H1 (cell line): ENCODE measurements at regions not wholly inside any gene's neighbourhood (a gene's known extent, or its start where the extent isn't known, plus 50 kb on each side); places are given as distances from the start of the nearest gene placed in this dataset.

ENCODE experiments used
- CTCF ChIA-PET: fragments of 300-600 bp; sonication (Branson Sonifier 250); formaldehyde crosslinking; loops from one replicate; lab custom pipeline; 2021; ENCODE audit not compliant: partially characterized antibody; lab: Charles Lee
- POLR2A ChIA-PET: fragments of 300-600 bp; sonication (Branson Sonifier 250); formaldehyde crosslinking; loops from one replicate; lab custom pipeline; 2021; ENCODE audit warnings: inconsistent platforms; ENCODE audit not compliant: partially characterized antibody; lab: Charles Lee
- DNase-seq, 2 experiments: peaks; one replicate each; pipeline versions ENCODE4 v3.0.0 to v3.0.0-alpha.2; 2010 to 2022; ENCODE audit warnings: low spot score in 2 of 2, low read depth in 1 of 2, mixed read lengths in 1 of 2
- FAIRE-seq: peaks from 2 replicates; lab custom pipeline; 2011; peaks lifted over from hg19 to GRCh38; lab: Jason Lieb, UNC
- H2AFZ ChIP-seq: 2 replicates; pipeline ENCODE4 v1.8.1; 2012; ENCODE audit warnings: low read length, inconsistent platforms
- H2AK5ac ChIP-seq: 2 replicates; pipeline ENCODE4 v1.6.1; 2013; ENCODE audit warnings: low read depth, low read length
- H2BK120ac ChIP-seq: replicated peaks from 2 replicates; pipeline ENCODE3; 2013; ENCODE audit warnings: low read depth, low read length, inconsistent platforms
- H2BK12ac ChIP-seq: 2 replicates; pipeline ENCODE4 v1.6.1; 2013; ENCODE audit warnings: low read depth, low read length
- H2BK15ac ChIP-seq: 2 replicates; pipeline ENCODE4 v1.6.1; 2013; ENCODE audit warnings: low read length
- H2BK20ac ChIP-seq: 2 replicates; pipeline ENCODE4 v1.6.1; 2013; ENCODE audit warnings: low read length
- H2BK5ac ChIP-seq: 2 replicates; pipeline ENCODE4 v1.6.1; 2013; ENCODE audit warnings: low read depth, low read length
- H3K14ac ChIP-seq: 2 replicates; pipeline ENCODE4 v1.6.1; 2013; ENCODE audit warnings: inconsistent platforms; ENCODE audit not compliant: insufficient read length
- H3K18ac ChIP-seq: 2 replicates; pipeline ENCODE4 v1.6.1; 2013; ENCODE audit warnings: low read length; ENCODE audit errors: extremely low read depth
- H3K23ac ChIP-seq: 2 replicates; pipeline ENCODE4 v1.6.1; 2013; ENCODE audit warnings: inconsistent platforms; ENCODE audit not compliant: insufficient read length
- H3K23me2 ChIP-seq: 2 replicates; pipeline ENCODE4 v1.6.1; 2013; ENCODE audit warnings: low read depth, low read length
- H3K27ac ChIP-seq: 2 replicates; pipeline ENCODE4 v1.6.1; 2011; ENCODE audit warnings: low read depth, low read length, inconsistent platforms
- H3K27me3 ChIP-seq, 4 experiments: replicated peaks in 1 of 4; 1 replicate in 1 of 4; 2 replicates in 3 of 4; pipeline versions ENCODE4 v1.6.1 to v1.8.1; 2011 to 2013; ENCODE audit warnings: low read length in 3 of 4, mild to moderate bottlenecking in 3 of 4, inconsistent platforms in 2 of 4, mixed read lengths in 2 of 4, moderate library complexity in 1 of 4; ENCODE audit not compliant: control insufficient read depth in 3 of 4, insufficient read depth in 3 of 4; ENCODE audit errors: extremely low read depth in 1 of 4
- H3K36me3 ChIP-seq, 4 experiments: 2 replicates each; pipeline versions ENCODE4 v1.6.1 to v1.8.1; 2011 to 2013; ENCODE audit warnings: mild to moderate bottlenecking in 4 of 4, low read length in 3 of 4, moderate library complexity in 2 of 4, control low read depth in 1 of 4, inconsistent platforms in 1 of 4; ENCODE audit not compliant: insufficient read depth in 4 of 4, control insufficient read depth in 2 of 4
- H3K4ac ChIP-seq: replicated peaks from 2 replicates; pipeline ENCODE3; 2013; ENCODE audit warnings: low read length, low read depth, mixed read lengths, inconsistent platforms; ENCODE audit not compliant: insufficient read length
- H3K4me1 ChIP-seq, 4 experiments: replicated peaks in 1 of 4; 1 replicate in 1 of 4; 2 replicates in 3 of 4; pipeline versions ENCODE4 v1.6.1 to v1.8.1; 2011 to 2013; ENCODE audit warnings: low read length in 3 of 4, inconsistent platforms in 2 of 4, mixed read lengths in 1 of 4; ENCODE audit not compliant: insufficient read depth in 4 of 4, control insufficient read depth in 3 of 4
- H3K4me2 ChIP-seq, 2 experiments: 2 replicates each; pipeline versions ENCODE4 v1.6.1 to v1.8.1; 2011 to 2013; ENCODE audit warnings: low read depth in 2 of 2, low read length in 2 of 2, control low read depth in 1 of 2, inconsistent platforms in 1 of 2, mild to moderate bottlenecking in 1 of 2; ENCODE audit not compliant: insufficient read depth in 1 of 2
- H3K4me3 ChIP-seq, 4 experiments: fragments of 200-600, 300-600 bp in 1 of 4; sonication (generic), shearing (Covaris generic), sonication (Bioruptor Twin) in 1 of 4; 2 replicates each; pipeline versions ENCODE4 v1.5.1 to v1.8.1; 2011 to 2016; ENCODE audit warnings: low read length in 4 of 4, low read depth in 3 of 4, control low read depth in 2 of 4, inconsistent platforms in 2 of 4, mild to moderate bottlenecking in 2 of 4, mixed read lengths in 1 of 4, moderate library complexity in 1 of 4; ENCODE audit not compliant: insufficient read depth in 2 of 4; ENCODE audit errors: extremely low read depth in 1 of 4
- H3K56ac ChIP-seq: replicated peaks from 2 replicates; pipeline ENCODE3; 2013; ENCODE audit warnings: low read depth, mild to moderate bottlenecking, mixed read lengths, low read length, inconsistent platforms; ENCODE audit not compliant: insufficient read length
- H3K79me1 ChIP-seq: 2 replicates; pipeline ENCODE4 v1.6.1; 2013; ENCODE audit warnings: low read depth, low read length, control low read depth
- H3K79me2 ChIP-seq, 2 experiments: 2 replicates each; pipeline versions ENCODE4 v1.6.1 to v1.8.1; 2012 to 2013; ENCODE audit warnings: low read length in 2 of 2, mild to moderate bottlenecking in 2 of 2, inconsistent platforms in 1 of 2; ENCODE audit not compliant: insufficient read depth in 2 of 2, control insufficient read depth in 1 of 2
- H3K9ac ChIP-seq, 4 experiments: replicated peaks in 1 of 4; 1 replicate in 1 of 4; 2 replicates in 3 of 4; pipeline versions ENCODE4 v1.6.1 to v1.8.1; 2011 to 2013; ENCODE audit warnings: low read depth in 3 of 4, low read length in 3 of 4, control low read depth in 2 of 4, mild to moderate bottlenecking in 2 of 4, moderate library complexity in 2 of 4, inconsistent platforms in 1 of 4; ENCODE audit errors: extremely low read depth in 1 of 4
- H3K9me3 ChIP-seq, 2 experiments: 2 replicates each; pipeline versions ENCODE4 v1.6.1 to v1.8.1; 2012 to 2013; ENCODE audit warnings: mild to moderate bottlenecking in 2 of 2, moderate library complexity in 2 of 2, control low read depth in 1 of 2, inconsistent platforms in 1 of 2, low read depth in 1 of 2, low read length in 1 of 2, mixed read lengths in 1 of 2; ENCODE audit not compliant: insufficient read depth in 2 of 2
- H4K20me1 ChIP-seq, 2 experiments: replicated peaks in 1 of 2; 2 replicates each; pipeline versions ENCODE3 to v1.8.1; 2011 to 2013; ENCODE audit warnings: inconsistent platforms in 2 of 2, low read length in 2 of 2, mild to moderate bottlenecking in 1 of 2; ENCODE audit not compliant: insufficient read depth in 2 of 2, control insufficient read depth in 1 of 2
- H4K5ac ChIP-seq: 2 replicates; pipeline ENCODE4 v1.6.1; 2013; ENCODE audit warnings: low read length, low read depth, mixed read lengths, inconsistent platforms; ENCODE audit not compliant: insufficient read length
- H4K8ac ChIP-seq: 2 replicates; pipeline ENCODE4 v1.8.0; 2013; ENCODE audit warnings: mild to moderate bottlenecking, moderate library complexity, low read length, inconsistent platforms; ENCODE audit not compliant: insufficient read depth; ENCODE audit errors: extremely low read depth
- H4K91ac ChIP-seq: replicated peaks from 2 replicates; pipeline ENCODE3; 2013; ENCODE audit warnings: low read length, mixed read lengths, inconsistent platforms; ENCODE audit not compliant: insufficient read length
- ATF3 ChIP-seq: IDR thresholded peaks from 2 replicates; pipeline ENCODE4 v1.6.1; 2011; ENCODE audit warnings: low read depth, mild to moderate bottlenecking, low read length; ENCODE audit not compliant: insufficient read depth
- BRCA1 ChIP-seq: IDR thresholded peaks from 2 replicates; pipeline ENCODE4 v1.6.1; 2012; ENCODE audit warnings: low read depth, low read length, improper control_type of control experiment
- E2F6 ChIP-seq: IDR thresholded peaks from 2 replicates; pipeline ENCODE4 v1.6.1; 2012; ENCODE audit warnings: inconsistent platforms
- NRF1 ChIP-seq: IDR thresholded peaks from 2 replicates; pipeline ENCODE4 v1.6.1; 2011; ENCODE audit warnings: mild to moderate bottlenecking, low read depth, low read length, improper control_type of control experiment
- WGBS, 2 experiments: shearing (Covaris generic) in 1 of 2; methylation state at CpG; one replicate each; pipeline versions ENCODE4 v1.1.6 to v1.1.7; 2013 to 2015; ENCODE audit warnings: low lambda C conversion rate in 2 of 2, mixed read lengths in 2 of 2, inconsistent platforms in 1 of 2, low coverage in 1 of 2, missing lambda C conversion rate in 1 of 2; ENCODE audit not compliant: insufficient replicate concordance in 2 of 2, insufficient coverage in 1 of 2, insufficient read length in 1 of 2; ENCODE audit errors: extremely low coverage in 1 of 2, missing lambda C conversion rate in 1 of 2; 5-methylcytosine and 5-hydroxymethylcytosine counted together

- WGBS, 2 experiments: 96% methylated on average over 3 of the region's 3 CpGs; no CpG with 5 or more reads in 1 of the 2 experiments
- no peaks in the 10 kb centered on the region for H3K4me1 ChIP-seq
Measured at GRCh38 chr13:21228738-21229137, 52.3 kb downstream of the MRPL57 start.

More at GRCh38 chr13:21228738-21229137, 52.3 kb downstream of the MRPL57 start:
- TF ChIP-seq ATF3 (no peak), BRCA1 (no peak), NRF1 (no peak), E2F6 (no peak)
- Histone ChIP-seq H3K79me1 (no peaks in the 10 kb centered on the region), H3K4me3 (no peak overlapping the region), H3K27ac (no peak overlapping the region), H4K5ac (no peak overlapping the region), H2AFZ (no peak overlapping the region), H2AK5ac (no peak overlapping the region), H3K23ac (no peak overlapping the region), H2BK5ac (no peak overlapping the region), H2BK12ac (no peak overlapping the region), H2BK15ac (no peak overlapping the region), H4K91ac (no peak overlapping the region), H3K27me3 (no peaks in the 10 kb centered on the region), H3K18ac (no peak overlapping the region), H2BK20ac (no peak overlapping the region), H3K9me3 (no peaks in the 10 kb centered on the region), H2BK120ac (no peak overlapping the region), H3K4me2 (no peak overlapping the region), H3K56ac (no peak overlapping the region), H3K9ac (no peak overlapping the region), H3K14ac (no peak overlapping the region), H4K20me1 (peaks cover 0 to 2% of the 10 kb centered on the region in 2 experiments), H3K4ac (no peak overlapping the region), H3K23me2 (peaks cover 3% of the 10 kb centered on the region; the same call in 1 of the 2 replicates), H3K79me2 (no peaks in the 10 kb centered on the region), H4K8ac (no peak overlapping the region), H3K36me3 (no peaks in the 10 kb centered on the region)
- FAIRE-seq (no peak), DNase-seq (no peak)
- ChIA-PET POLR2A (no interaction called here), CTCF (no interaction called here)
